ENCODE measurements at regions not wholly inside any gene's neighbourhood (a gene's known extent, or its start where the extent isn't known, plus 50 kb on each side); places are given as distances from the start of the nearest gene placed in this dataset.

GRCh38 chr12:114741940-114742339 lies 58.0 kb upstream of the TBX3 start:
- Histone ChIP-seq H3K4me1 (ENCODE audit: control insufficient read depth, extremely low read depth, insufficient read depth, low read length) (peaks cover 10% of the 10 kb centered on the region), H3K4me2 (ENCODE audit: extremely low read depth, insufficient read depth, low read length) (no peak overlapping the region), H3K9ac (ENCODE audit: insufficient read depth, low read length) (no peak overlapping the region), H4K20me1 (ENCODE audit: control insufficient read depth, extremely low read depth, insufficient read depth, low read length) (no peaks in the 10 kb centered on the region), H3K4me3 (replicated peaks in 1 of 4; ENCODE audit: control extremely low read depth in 1 of 4, insufficient read depth in 1 of 4, low read depth in 3 of 4, low read length in 4 of 4) (no peak overlapping the region), H3K27me3 (ENCODE audit: control insufficient read depth, insufficient read depth, low read length) (no peaks in the 10 kb centered on the region), H3K27ac (ENCODE audit: insufficient read depth, low read length) (no peak overlapping the region), H3K79me2 (ENCODE audit: control insufficient read depth, insufficient read depth, low read length) (no peaks in the 10 kb centered on the region), H3K9me3 (ENCODE audit: control insufficient read depth, insufficient read depth, low read depth, low read length) (no peaks in the 10 kb centered on the region), H3K36me3 (ENCODE audit: control insufficient read depth, insufficient read depth, low read length) (no peaks in the 10 kb centered on the region), H2AFZ (ENCODE audit: low read length) (no peak overlapping the region)
- no peak for DNase-seq (ENCODE audit: low read depth in 2 of 2)
- no peak for TF ChIP-seq CTCF (conservative IDR thresholded peaks at IDR 0.05 in 1 of 2, IDR thresholded peaks at IDR 0.05 in 1 of 2; ENCODE audit: low read depth in 1 of 2, low read length in 2 of 2)
- TF ChIP-seq EZH2 (IDR thresholded peaks at IDR 0.05; ENCODE audit: low read length, missing control alignments) = no peak

GRCh38 chr12:114740448-114740847 lies 56.5 kb upstream of the TBX3 start:
- H3K4me1 ChIP-seq (ENCODE audit: control insufficient read depth, extremely low read depth, insufficient read depth, low read length) = peaks cover 4% of the 10 kb centered on the region
- no peaks in the 10 kb centered on the region for H4K20me1 ChIP-seq (ENCODE audit: control insufficient read depth, extremely low read depth, insufficient read depth, low read length)
- H3K36me3 ChIP-seq (ENCODE audit: control insufficient read depth, insufficient read depth, low read length) = no peaks in the 10 kb centered on the region
- TF ChIP-seq CTCF (conservative IDR thresholded peaks at IDR 0.05 in 1 of 2, IDR thresholded peaks at IDR 0.05 in 1 of 2; ENCODE audit: low read depth in 1 of 2, low read length in 2 of 2) = no peak
- no peak for TF ChIP-seq EZH2 (IDR thresholded peaks at IDR 0.05; ENCODE audit: low read length, missing control alignments)
- no peak overlapping the region for H2AFZ ChIP-seq (ENCODE audit: low read length)
- no peak overlapping the region for H3K4me3 ChIP-seq (replicated peaks in 1 of 4; ENCODE audit: control extremely low read depth in 1 of 4, insufficient read depth in 1 of 4, low read depth in 3 of 4, low read length in 4 of 4)
- H3K9me3 ChIP-seq (ENCODE audit: control insufficient read depth, insufficient read depth, low read depth, low read length) = no peaks in the 10 kb centered on the region
- no peaks in the 10 kb centered on the region for H3K79me2 ChIP-seq (ENCODE audit: control insufficient read depth, insufficient read depth, low read length)
- H3K4me2 ChIP-seq (ENCODE audit: extremely low read depth, insufficient read depth, low read length) = no peak overlapping the region
- no peak overlapping the region for H3K9ac ChIP-seq (ENCODE audit: insufficient read depth, low read length)
- H3K27ac ChIP-seq (ENCODE audit: insufficient read depth, low read length) = no peak overlapping the region
- no peak for DNase-seq (ENCODE audit: low read depth in 2 of 2)
- H3K27me3 ChIP-seq (ENCODE audit: control insufficient read depth, insufficient read depth, low read length) = no peaks in the 10 kb centered on the region

GRCh38 chr12:114738460-114739184 lies 54.6 kb upstream of the TBX3 start:
- H2AFZ ChIP-seq (ENCODE audit: low read length) = no peak overlapping the region
- no peak for DNase-seq (ENCODE audit: low read depth in 2 of 2)
- H3K4me3 ChIP-seq (replicated peaks in 1 of 4; ENCODE audit: control extremely low read depth in 1 of 4, insufficient read depth in 1 of 4, low read depth in 3 of 4, low read length in 4 of 4) = no peak overlapping the region
- TF ChIP-seq CTCF (conservative IDR thresholded peaks at IDR 0.05 in 1 of 2, IDR thresholded peaks at IDR 0.05 in 1 of 2; ENCODE audit: low read depth in 1 of 2, low read length in 2 of 2) = no peak
- no peak for TF ChIP-seq EZH2 (IDR thresholded peaks at IDR 0.05; ENCODE audit: low read length, missing control alignments)
- no peaks in the 10 kb centered on the region for H3K79me2 ChIP-seq (ENCODE audit: control insufficient read depth, insufficient read depth, low read length)
- no peaks in the 10 kb centered on the region for H3K36me3 ChIP-seq (ENCODE audit: control insufficient read depth, insufficient read depth, low read length)
- no peaks in the 10 kb centered on the region for H3K9me3 ChIP-seq (ENCODE audit: control insufficient read depth, insufficient read depth, low read depth, low read length)
- H4K20me1 ChIP-seq (ENCODE audit: control insufficient read depth, extremely low read depth, insufficient read depth, low read length) = no peaks in the 10 kb centered on the region
- H3K27ac ChIP-seq (ENCODE audit: insufficient read depth, low read length) = no peak overlapping the region
- H3K27me3 ChIP-seq (ENCODE audit: control insufficient read depth, insufficient read depth, low read length) = no peaks in the 10 kb centered on the region
- H3K4me1 ChIP-seq (ENCODE audit: control insufficient read depth, extremely low read depth, insufficient read depth, low read length) = no peaks in the 10 kb centered on the region
- H3K9ac ChIP-seq (ENCODE audit: insufficient read depth, low read length) = no peak overlapping the region
- no peak overlapping the region for H3K4me2 ChIP-seq (ENCODE audit: extremely low read depth, insufficient read depth, low read length)

Data from fibroblast of lung (primary cell).